ENCODE measurements at regions not wholly inside any gene's neighbourhood (a gene's known extent, or its start where the extent isn't known, plus 50 kb on each side); places are given as distances from the start of the nearest gene placed in this dataset.
"Not testable (repeated sequence)": the region's sequence is repeated elsewhere in the genome, so short reads cannot be mapped to it uniquely, and the experiment has no call there.

DNA sequence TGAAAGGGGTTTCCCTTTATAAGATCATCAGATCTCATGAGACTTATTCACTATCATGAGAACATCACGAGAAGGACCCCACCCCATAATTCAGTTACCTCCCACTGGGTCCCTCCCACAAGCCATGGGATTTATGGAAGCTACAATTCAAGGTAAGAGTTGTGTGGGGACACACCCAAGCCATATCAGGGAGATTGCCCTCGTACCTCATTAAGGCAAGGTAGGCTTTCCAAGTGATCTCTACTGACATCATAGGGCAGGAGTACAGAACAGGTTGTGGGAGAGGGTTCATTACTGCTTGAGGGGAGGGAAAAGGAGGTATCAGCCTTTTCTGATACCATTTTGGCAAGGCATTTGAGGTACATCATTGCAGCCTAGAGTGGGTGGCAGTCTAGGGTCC lies 524.6 kb downstream of the PRKD1 start:
- WGBS (ENCODE audit: insufficient coverage, low coverage, low lambda C conversion rate, missing lambda C conversion rate) = 25% methylated on average over 2 of the region's 2 CpGs
- no peaks in the 10 kb centered on the region for H3K36me3 ChIP-seq
- H3K4me3 ChIP-seq = no peak overlapping the region
- ATAC-seq = no peak
- intact Hi-C loops (cut with DNase I) = no loop called here
- TF ChIP-seq CTCF (IDR thresholded peaks at IDR 0.05) (no peak), POLR2A (IDR thresholded peaks at IDR 0.05) (no peak)
- no peak overlapping the region for H3K27ac ChIP-seq
- no peaks in the 10 kb centered on the region for H3K9me3 ChIP-seq
- no peaks in the 10 kb centered on the region for H3K27me3 ChIP-seq
- DNase-seq = no peak
- no peaks in the 10 kb centered on the region for H3K4me1 ChIP-seq

GRCh38 chr14:29410581-29410980 lies 517.1 kb downstream of the PRKD1 start:
- no peaks in the 10 kb centered on the region for H3K9me3 ChIP-seq
- WGBS (ENCODE audit: insufficient coverage, low coverage, low lambda C conversion rate, missing lambda C conversion rate) = 44% methylated on average over 2 of the region's 2 CpGs
- no peak overlapping the region for H3K4me3 ChIP-seq
- H3K4me1 ChIP-seq = no peaks in the 10 kb centered on the region
- no peak for ATAC-seq
- no peak for TF ChIP-seq CTCF (IDR thresholded peaks at IDR 0.05)
- TF ChIP-seq POLR2A (IDR thresholded peaks at IDR 0.05) = no peak
- H3K27ac ChIP-seq = no peak overlapping the region
- H3K27me3 ChIP-seq = no peaks in the 10 kb centered on the region
- intact Hi-C loops (cut with DNase I) = no loop called here
- no peaks in the 10 kb centered on the region for H3K36me3 ChIP-seq
- DNase-seq = no peak

DNA sequence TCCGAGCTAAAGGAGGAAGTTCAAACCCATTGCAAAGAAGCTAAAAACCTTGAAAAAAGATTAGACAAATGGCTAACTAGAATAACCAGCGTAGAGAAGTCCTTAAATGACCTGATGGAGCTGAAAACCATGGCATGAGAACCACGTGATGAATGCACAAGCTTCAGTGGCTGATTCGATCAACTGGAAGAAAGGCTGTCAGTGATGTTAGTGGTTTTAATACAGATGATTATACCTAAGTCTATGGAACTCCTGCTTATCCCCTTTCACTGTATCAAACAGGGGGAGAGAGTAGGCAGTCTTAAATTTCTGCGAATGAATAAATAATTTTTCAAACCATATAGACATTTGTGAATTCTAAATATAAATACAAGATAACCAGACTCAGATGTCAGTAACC lies 512.7 kb downstream of the PRKD1 start:
- DNase-seq, ATAC-seq: not testable (repeated sequence)
- 29% methylated on average over 3 of the region's 5 CpGs for whole genome bisulfite sequencing (ENCODE audit: insufficient coverage, low coverage, low lambda C conversion rate, missing lambda C conversion rate)

DNA sequence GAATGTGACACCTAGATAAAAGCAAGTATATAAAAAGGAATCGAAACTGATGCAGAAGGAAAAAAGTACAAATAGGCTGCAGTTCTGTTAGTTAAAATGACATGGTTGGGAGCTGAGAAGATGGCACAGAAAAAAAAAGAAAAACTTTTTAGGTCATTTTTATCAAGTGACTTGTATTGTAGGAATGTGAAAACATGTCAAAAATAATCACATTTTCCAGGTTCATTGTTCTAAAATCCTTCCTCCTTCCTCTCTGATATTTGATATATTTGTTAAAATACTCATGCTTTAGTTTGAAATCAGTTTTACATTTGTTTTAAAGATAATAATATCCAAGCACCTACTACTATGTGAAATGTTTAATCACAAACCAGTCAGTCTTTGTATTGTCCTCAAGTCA lies 507.9 kb downstream of the PRKD1 start:
- Histone ChIP-seq H3K27me3 (no peaks in the 10 kb centered on the region), H3K4me3 (no peak overlapping the region), H3K27ac (no peak overlapping the region), H3K36me3 (no peaks in the 10 kb centered on the region), H3K4me1 (no peaks in the 10 kb centered on the region), H3K9me3 (no peaks in the 10 kb centered on the region)
- ATAC-seq (no peak), DNase-seq (no peak)
- TF ChIP-seq POLR2A (IDR thresholded peaks at IDR 0.05) (no peak), CTCF (IDR thresholded peaks at IDR 0.05) (no peak)
- WGBS (ENCODE audit: insufficient coverage, low coverage, low lambda C conversion rate, missing lambda C conversion rate) = 19% methylated on average over 1 of the region's 1 CpG
- intact Hi-C loops (cut with DNase I) = no loop called here

More for the DNA sequence above, 512.7 kb downstream of the PRKD1 start:
- H3K9me3 ChIP-seq; H3K4me1 ChIP-seq; intact Hi-C loops (cut with DNase I); H3K27ac ChIP-seq; H3K4me3 ChIP-seq; H3K27me3 ChIP-seq; H3K36me3 ChIP-seq: not testable (repeated sequence)

GRCh38 chr14:29421156-29421728 lies 506.4 kb downstream of the PRKD1 start:
- TF ChIP-seq POLR2A (IDR thresholded peaks at IDR 0.05) = no peak
- no peak for TF ChIP-seq CTCF (IDR thresholded peaks at IDR 0.05)
- intact Hi-C loops (cut with DNase I) = no loop called here
- no peak overlapping the region for H3K27ac ChIP-seq
- no peak overlapping the region for H3K4me3 ChIP-seq
- H3K4me1 ChIP-seq = no peaks in the 10 kb centered on the region
- ATAC-seq = no peak
- no peaks in the 10 kb centered on the region for H3K27me3 ChIP-seq
- DNase-seq = no peak
- no peaks in the 10 kb centered on the region for H3K9me3 ChIP-seq
- H3K36me3 ChIP-seq = no peaks in the 10 kb centered on the region
